ENCODE measurements at regions not wholly inside any gene's neighbourhood (a gene's known extent, or its start where the extent isn't known, plus 50 kb on each side); places are given as distances from the start of the nearest gene placed in this dataset.

DNA sequence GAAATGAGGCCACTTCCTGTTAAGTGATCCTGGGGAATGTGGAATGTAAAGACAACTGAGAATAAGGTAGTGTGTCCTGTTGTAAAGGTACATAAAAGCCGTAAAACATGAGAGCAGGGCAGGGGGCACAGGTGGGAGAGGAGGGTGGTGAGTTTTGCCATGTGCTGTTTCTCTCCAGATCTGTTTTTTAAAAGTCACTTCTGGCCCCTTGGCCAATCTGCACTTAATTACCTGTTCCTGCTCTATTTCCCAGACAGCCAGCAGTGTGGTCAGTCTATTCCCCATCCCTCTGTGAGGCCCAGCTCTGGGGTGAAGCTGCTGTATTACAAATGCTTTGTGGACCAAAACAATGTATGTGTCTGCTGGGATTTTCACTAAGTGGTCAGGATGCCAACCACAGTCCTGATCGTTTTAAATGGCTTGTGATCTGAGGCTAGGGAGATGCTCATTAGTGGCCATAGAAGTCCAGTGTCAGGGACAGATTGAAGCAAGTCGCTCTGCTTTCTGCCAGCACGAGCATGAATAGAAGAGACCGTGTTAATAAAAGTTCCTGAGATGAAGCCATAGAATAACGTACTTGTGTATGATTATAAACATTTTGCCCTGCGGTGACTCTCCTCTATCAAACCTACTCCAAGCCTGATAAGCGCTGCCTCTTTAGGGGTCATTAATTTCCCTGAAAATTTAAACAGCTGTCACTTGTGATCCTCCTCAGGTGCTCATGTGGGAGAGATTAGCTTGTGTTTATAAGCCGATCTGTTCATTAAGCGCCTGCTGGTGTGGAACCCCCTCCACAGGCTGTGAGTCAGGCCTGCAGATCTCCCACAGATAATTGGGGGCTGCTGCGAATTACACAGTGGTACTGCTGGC, 111.8 kb upstream of the CENPW start:
- Mint-ChIP-seq H3K36me3 (ENCODE audit: insufficient read depth, unreplicated experiment) (no peaks in the 10 kb centered on the region), H3K9me3 (ENCODE audit: unreplicated experiment) (no peaks in the 10 kb centered on the region), H3K27ac (ENCODE audit: unreplicated experiment) (no peak overlapping the region), H3K4me1 (ENCODE audit: low read depth, unreplicated experiment) (no peaks in the 10 kb centered on the region), H3K27me3 (ENCODE audit: insufficient read depth, unreplicated experiment) (no peaks in the 10 kb centered on the region), H3K4me3 (ENCODE audit: unreplicated experiment) (no peak overlapping the region)
- Histone ChIP-seq H3K27me3 (replicated peaks; ENCODE audit: control insufficient read depth, insufficient read depth, low read length) (no peaks in the 10 kb centered on the region), H3K36me3 (ENCODE audit: control insufficient read depth, insufficient read depth, low read length) (no peaks in the 10 kb centered on the region), H3K4me1 (no peaks in the 10 kb centered on the region), H3K9me3 (no peaks in the 10 kb centered on the region), H3K4me3 (ENCODE audit: low read depth, low read length) (no peak overlapping the region)
- TF ChIP-seq CTCF (IDR thresholded peaks at IDR 0.05; ENCODE audit: insufficient read depth in 1 of 2, low read depth in 1 of 2, low read length in 1 of 2, severe bottlenecking in 1 of 2, unreplicated experiment in 1 of 2) = no peak
- DNase-seq = no peak
- POLR2A ChIA-PET = no interaction called here
- intact Hi-C loops (cut with micrococcal nuclease; ENCODE audit: unreplicated experiment) = no loop called here
- BruUV-seq (replicated peaks) = no TSS peak
- CTCF ChIA-PET = no interaction called here

DNA sequence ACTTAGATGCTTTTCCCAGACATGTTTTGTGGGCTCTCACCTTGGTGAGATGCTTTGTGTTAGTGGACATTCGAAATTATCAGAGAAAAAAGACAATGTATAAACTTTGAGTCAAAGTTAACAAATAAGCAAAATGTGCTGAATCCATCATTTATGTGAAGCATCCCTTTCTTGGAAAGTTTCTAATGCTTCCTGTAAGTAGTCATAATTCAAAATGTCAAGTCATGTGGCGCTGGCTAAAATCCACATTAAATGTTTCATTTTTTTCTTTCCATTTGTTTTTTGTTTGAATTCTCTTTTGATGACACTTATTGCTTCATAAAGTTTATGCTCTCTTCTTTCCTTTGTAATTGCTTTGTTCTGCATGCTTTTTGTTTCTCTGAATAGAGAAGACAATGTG, 107.2 kb upstream of the CENPW start:
- intact Hi-C loops (cut with micrococcal nuclease; ENCODE audit: unreplicated experiment) = no loop called here
- Histone ChIP-seq H3K36me3 (ENCODE audit: control insufficient read depth, insufficient read depth, low read length) (no peaks in the 10 kb centered on the region), H3K27me3 (replicated peaks; ENCODE audit: control insufficient read depth, insufficient read depth, low read length) (no peaks in the 10 kb centered on the region), H3K4me3 (ENCODE audit: low read depth, low read length) (no peak overlapping the region), H3K4me1 (no peaks in the 10 kb centered on the region), H3K9me3 (no peaks in the 10 kb centered on the region)
- Mint-ChIP-seq H3K9me3 (ENCODE audit: unreplicated experiment) (no peaks in the 10 kb centered on the region), H3K4me1 (ENCODE audit: low read depth, unreplicated experiment) (no peaks in the 10 kb centered on the region), H3K27ac (ENCODE audit: unreplicated experiment) (no peak overlapping the region), H3K27me3 (ENCODE audit: insufficient read depth, unreplicated experiment) (no peaks in the 10 kb centered on the region), H3K4me3 (ENCODE audit: unreplicated experiment) (no peak overlapping the region), H3K36me3 (ENCODE audit: insufficient read depth, unreplicated experiment) (no peaks in the 10 kb centered on the region)
- POLR2A ChIA-PET = no interaction called here
- no peak for TF ChIP-seq CTCF (IDR thresholded peaks at IDR 0.05; ENCODE audit: insufficient read depth in 1 of 2, low read depth in 1 of 2, low read length in 1 of 2, severe bottlenecking in 1 of 2, unreplicated experiment in 1 of 2)
- CTCF ChIA-PET = no interaction called here
- BruUV-seq (replicated peaks) = no TSS peak
- no peak for DNase-seq

DNA sequence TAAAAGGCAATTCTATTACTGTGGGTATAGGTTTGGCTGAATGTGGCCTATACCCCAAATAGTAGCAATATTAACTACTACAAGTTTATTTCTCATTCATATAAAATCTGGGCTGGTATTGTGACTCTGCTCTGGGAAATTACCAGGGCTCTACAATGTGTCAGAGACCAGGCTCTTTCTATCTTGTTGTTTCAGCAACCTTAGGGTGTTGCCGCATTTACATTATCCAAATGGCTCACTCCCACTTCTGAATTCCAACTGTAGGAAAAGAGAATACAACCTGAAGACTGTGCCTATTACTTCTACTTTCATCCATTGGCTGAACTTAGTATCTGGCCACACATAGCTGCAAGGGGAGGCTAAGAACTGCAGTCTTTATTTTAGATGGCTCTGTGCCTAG, 106.7 kb upstream of the CENPW start:
- DNase-seq = no peak
- no peaks in the 10 kb centered on the region for H3K36me3 ChIP-seq (ENCODE audit: control insufficient read depth, insufficient read depth, low read length)
- H3K9me3 ChIP-seq = no peaks in the 10 kb centered on the region
- Mint-ChIP-seq H3K9me3 (ENCODE audit: unreplicated experiment) (no peaks in the 10 kb centered on the region), H3K27me3 (ENCODE audit: insufficient read depth, unreplicated experiment) (no peaks in the 10 kb centered on the region), H3K4me1 (ENCODE audit: low read depth, unreplicated experiment) (no peaks in the 10 kb centered on the region), H3K36me3 (ENCODE audit: insufficient read depth, unreplicated experiment) (no peaks in the 10 kb centered on the region), H3K4me3 (ENCODE audit: unreplicated experiment) (no peak overlapping the region), H3K27ac (ENCODE audit: unreplicated experiment) (no peak overlapping the region)
- H3K4me1 ChIP-seq = no peaks in the 10 kb centered on the region
- no peak for TF ChIP-seq CTCF (IDR thresholded peaks at IDR 0.05; ENCODE audit: insufficient read depth in 1 of 2, low read depth in 1 of 2, low read length in 1 of 2, severe bottlenecking in 1 of 2, unreplicated experiment in 1 of 2)
- POLR2A ChIA-PET = no interaction called here
- H3K4me3 ChIP-seq (ENCODE audit: low read depth, low read length) = no peak overlapping the region
- intact Hi-C loops (cut with micrococcal nuclease; ENCODE audit: unreplicated experiment) = no loop called here
- BruUV-seq (replicated peaks) = no TSS peak
- H3K27me3 ChIP-seq (replicated peaks; ENCODE audit: control insufficient read depth, insufficient read depth, low read length) = no peaks in the 10 kb centered on the region
- CTCF ChIA-PET = no interaction called here

All from Caco-2 (cell line).